WTC11 (cell line): ENCODE measurements at regions not wholly inside any gene's neighbourhood (a gene's known extent, or its start where the extent isn't known, plus 50 kb on each side); places are given as distances from the start of the nearest gene placed in this dataset.

ENCODE experiments used
- CBFB ChIP-seq: sonication (generic); formaldehyde crosslinking; IDR thresholded peaks from 2 replicates; pipeline ENCODE4 v1.8.1; 2022; ENCODE audit warnings: mild to moderate bottlenecking, low read depth, missing genetic modification reagents
- FOXP1 ChIP-seq: sonication (generic); formaldehyde crosslinking; IDR thresholded peaks from 2 replicates; pipeline ENCODE4 v1.8.0; 2022; ENCODE audit warnings: missing genetic modification reagents, mild to moderate bottlenecking, moderate library complexity, borderline replicate concordance
- SMAD4 ChIP-seq: sonication (generic); formaldehyde crosslinking; IDR thresholded peaks from 2 replicates; pipeline ENCODE4 v1.8.0; 2022; ENCODE audit warnings: mild to moderate bottlenecking, missing genetic modification reagents
- TF ChIP-seq, protein P1 (sequence below): fragments of 200-600 bp; IDR thresholded peaks from 2 replicates; pipeline ENCODE4 v1.8.0; 2022; ENCODE audit warnings: antibody characterized with exemption
- TF ChIP-seq, protein P2 (sequence below): fragments of 250-450 bp; sonication (Bioruptor Pico); IDR thresholded peaks from 2 replicates; pipeline ENCODE4 v1.9.0; 2021; ENCODE audit warnings: mild to moderate bottlenecking, borderline replicate concordance
- TF ChIP-seq, protein P3 (sequence below): sonication (generic); formaldehyde crosslinking; IDR thresholded peaks from 2 replicates; pipeline ENCODE4 v1.8.0; 2022; ENCODE audit warnings: mild to moderate bottlenecking, missing genetic modification reagents
- TF ChIP-seq, protein P4 (sequence below): sonication (generic); formaldehyde crosslinking; IDR thresholded peaks from 2 replicates; pipeline ENCODE4 v1.8.0; 2022; ENCODE audit warnings: mild to moderate bottlenecking, missing genetic modification reagents
- TF ChIP-seq, protein P5 (sequence below): sonication (generic); formaldehyde crosslinking; IDR thresholded peaks from 2 replicates; pipeline ENCODE4 v1.8.1; 2022; ENCODE audit warnings: low read depth, mild to moderate bottlenecking, moderate library complexity, missing genetic modification reagents, borderline replicate concordance
- TF ChIP-seq, protein P6 (sequence below): fragments of 250-450 bp; sonication (Bioruptor Pico); IDR thresholded peaks from 2 replicates; pipeline ENCODE4 v1.9.0; 2021; ENCODE audit warnings: moderate library complexity, mild to moderate bottlenecking, inconsistent platforms, borderline replicate concordance

DNA sequence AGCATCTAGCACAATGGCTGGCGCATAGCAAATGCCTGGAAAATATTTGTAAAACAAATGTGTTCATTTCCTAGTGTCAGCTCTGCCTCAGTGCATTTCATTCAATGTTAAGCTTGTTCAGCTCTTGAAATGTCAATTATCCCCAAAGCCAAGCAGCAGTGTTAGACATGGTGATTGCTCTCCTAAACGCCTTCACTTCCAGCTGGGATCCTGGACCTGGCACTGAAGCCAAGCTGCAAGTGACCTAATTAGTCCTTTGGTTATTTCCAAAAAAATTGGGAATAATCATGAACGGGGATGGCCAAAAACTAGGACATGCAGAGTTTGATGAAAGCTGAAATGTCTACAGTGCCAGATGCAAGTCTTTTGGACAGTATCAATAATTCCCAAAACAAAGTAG lies 54.9 kb upstream of the MDGA2 start:
- TF ChIP-seq, protein P1, sequence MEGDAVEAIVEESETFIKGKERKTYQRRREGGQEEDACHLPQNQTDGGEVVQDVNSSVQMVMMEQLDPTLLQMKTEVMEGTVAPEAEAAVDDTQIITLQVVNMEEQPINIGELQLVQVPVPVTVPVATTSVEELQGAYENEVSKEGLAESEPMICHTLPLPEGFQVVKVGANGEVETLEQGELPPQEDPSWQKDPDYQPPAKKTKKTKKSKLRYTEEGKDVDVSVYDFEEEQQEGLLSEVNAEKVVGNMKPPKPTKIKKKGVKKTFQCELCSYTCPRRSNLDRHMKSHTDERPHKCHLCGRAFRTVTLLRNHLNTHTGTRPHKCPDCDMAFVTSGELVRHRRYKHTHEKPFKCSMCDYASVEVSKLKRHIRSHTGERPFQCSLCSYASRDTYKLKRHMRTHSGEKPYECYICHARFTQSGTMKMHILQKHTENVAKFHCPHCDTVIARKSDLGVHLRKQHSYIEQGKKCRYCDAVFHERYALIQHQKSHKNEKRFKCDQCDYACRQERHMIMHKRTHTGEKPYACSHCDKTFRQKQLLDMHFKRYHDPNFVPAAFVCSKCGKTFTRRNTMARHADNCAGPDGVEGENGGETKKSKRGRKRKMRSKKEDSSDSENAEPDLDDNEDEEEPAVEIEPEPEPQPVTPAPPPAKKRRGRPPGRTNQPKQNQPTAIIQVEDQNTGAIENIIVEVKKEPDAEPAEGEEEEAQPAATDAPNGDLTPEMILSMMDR, result no peak
- TF ChIP-seq, protein P2, sequence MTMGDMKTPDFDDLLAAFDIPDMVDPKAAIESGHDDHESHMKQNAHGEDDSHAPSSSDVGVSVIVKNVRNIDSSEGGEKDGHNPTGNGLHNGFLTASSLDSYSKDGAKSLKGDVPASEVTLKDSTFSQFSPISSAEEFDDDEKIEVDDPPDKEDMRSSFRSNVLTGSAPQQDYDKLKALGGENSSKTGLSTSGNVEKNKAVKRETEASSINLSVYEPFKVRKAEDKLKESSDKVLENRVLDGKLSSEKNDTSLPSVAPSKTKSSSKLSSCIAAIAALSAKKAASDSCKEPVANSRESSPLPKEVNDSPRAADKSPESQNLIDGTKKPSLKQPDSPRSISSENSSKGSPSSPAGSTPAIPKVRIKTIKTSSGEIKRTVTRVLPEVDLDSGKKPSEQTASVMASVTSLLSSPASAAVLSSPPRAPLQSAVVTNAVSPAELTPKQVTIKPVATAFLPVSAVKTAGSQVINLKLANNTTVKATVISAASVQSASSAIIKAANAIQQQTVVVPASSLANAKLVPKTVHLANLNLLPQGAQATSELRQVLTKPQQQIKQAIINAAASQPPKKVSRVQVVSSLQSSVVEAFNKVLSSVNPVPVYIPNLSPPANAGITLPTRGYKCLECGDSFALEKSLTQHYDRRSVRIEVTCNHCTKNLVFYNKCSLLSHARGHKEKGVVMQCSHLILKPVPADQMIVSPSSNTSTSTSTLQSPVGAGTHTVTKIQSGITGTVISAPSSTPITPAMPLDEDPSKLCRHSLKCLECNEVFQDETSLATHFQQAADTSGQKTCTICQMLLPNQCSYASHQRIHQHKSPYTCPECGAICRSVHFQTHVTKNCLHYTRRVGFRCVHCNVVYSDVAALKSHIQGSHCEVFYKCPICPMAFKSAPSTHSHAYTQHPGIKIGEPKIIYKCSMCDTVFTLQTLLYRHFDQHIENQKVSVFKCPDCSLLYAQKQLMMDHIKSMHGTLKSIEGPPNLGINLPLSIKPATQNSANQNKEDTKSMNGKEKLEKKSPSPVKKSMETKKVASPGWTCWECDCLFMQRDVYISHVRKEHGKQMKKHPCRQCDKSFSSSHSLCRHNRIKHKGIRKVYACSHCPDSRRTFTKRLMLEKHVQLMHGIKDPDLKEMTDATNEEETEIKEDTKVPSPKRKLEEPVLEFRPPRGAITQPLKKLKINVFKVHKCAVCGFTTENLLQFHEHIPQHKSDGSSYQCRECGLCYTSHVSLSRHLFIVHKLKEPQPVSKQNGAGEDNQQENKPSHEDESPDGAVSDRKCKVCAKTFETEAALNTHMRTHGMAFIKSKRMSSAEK (CRISPR knock-in tag), result no peak
- TF ChIP-seq, protein P3, sequence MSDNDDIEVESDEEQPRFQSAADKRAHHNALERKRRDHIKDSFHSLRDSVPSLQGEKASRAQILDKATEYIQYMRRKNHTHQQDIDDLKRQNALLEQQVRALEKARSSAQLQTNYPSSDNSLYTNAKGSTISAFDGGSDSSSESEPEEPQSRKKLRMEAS (CRISPR knock-in tag), result no peak
- TF ChIP-seq, protein P4, sequence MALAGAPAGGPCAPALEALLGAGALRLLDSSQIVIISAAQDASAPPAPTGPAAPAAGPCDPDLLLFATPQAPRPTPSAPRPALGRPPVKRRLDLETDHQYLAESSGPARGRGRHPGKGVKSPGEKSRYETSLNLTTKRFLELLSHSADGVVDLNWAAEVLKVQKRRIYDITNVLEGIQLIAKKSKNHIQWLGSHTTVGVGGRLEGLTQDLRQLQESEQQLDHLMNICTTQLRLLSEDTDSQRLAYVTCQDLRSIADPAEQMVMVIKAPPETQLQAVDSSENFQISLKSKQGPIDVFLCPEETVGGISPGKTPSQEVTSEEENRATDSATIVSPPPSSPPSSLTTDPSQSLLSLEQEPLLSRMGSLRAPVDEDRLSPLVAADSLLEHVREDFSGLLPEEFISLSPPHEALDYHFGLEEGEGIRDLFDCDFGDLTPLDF (CRISPR knock-in tag), result no peak
- TF ChIP-seq, protein P5, sequence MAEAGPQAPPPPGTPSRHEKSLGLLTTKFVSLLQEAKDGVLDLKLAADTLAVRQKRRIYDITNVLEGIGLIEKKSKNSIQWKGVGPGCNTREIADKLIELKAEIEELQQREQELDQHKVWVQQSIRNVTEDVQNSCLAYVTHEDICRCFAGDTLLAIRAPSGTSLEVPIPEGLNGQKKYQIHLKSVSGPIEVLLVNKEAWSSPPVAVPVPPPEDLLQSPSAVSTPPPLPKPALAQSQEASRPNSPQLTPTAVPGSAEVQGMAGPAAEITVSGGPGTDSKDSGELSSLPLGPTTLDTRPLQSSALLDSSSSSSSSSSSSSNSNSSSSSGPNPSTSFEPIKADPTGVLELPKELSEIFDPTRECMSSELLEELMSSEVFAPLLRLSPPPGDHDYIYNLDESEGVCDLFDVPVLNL (CRISPR knock-in tag), result no peak
- TF ChIP-seq, protein P6, sequence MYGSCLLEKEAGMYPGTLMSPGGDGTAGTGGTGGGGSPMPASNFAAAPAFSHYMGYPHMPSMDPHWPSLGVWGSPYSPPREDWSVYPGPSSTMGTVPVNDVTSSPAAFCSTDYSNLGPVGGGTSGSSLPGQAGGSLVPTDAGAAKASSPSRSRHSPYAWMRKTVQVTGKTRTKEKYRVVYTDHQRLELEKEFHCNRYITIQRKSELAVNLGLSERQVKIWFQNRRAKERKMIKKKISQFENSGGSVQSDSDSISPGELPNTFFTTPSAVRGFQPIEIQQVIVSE, result no peak
- no peak for TF ChIP-seq CBFB (CRISPR knock-in tag)
- no peak for TF ChIP-seq FOXP1 (CRISPR knock-in tag)
- no peak for TF ChIP-seq SMAD4
